ENCODE measurements at regions not wholly inside any gene's neighbourhood (a gene's known extent, or its start where the extent isn't known, plus 50 kb on each side); places are given as distances from the start of the nearest gene placed in this dataset.
"Not testable (repeated sequence)": the region's sequence is repeated elsewhere in the genome, so short reads cannot be mapped to it uniquely, and the experiment has no call there.

- DNase-seq (ENCODE audit: low read depth): no peak
Measured at GRCh38 chr5:127133071-127133470, 59.8 kb upstream of the C5orf63 start.

DNA sequence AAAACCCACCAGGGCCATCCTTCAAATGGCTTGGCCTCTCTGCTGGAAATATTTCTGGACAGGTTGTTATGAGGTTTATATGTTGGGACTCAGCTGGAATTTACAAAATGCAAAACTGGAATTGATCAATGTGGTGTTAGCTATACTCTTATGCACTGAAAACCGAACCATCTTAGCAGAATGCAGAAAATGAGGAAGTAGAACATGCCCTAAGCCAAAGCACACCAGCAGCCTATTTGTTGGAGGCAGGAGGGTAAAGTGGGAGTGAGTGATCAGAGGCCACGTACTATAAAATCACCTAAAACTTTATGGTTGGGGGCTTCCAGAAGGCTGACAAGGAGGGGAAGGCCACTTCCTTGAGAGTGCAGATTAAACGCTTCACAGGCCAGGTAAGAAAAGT lies 63.6 kb upstream of the C5orf63 start:
- DNase-seq (ENCODE audit: low read depth): no peak

- no peak for DNase-seq (ENCODE audit: low read depth)
Measured at GRCh38 chr5:127143722-127144121, 70.4 kb upstream of the C5orf63 start.

DNA sequence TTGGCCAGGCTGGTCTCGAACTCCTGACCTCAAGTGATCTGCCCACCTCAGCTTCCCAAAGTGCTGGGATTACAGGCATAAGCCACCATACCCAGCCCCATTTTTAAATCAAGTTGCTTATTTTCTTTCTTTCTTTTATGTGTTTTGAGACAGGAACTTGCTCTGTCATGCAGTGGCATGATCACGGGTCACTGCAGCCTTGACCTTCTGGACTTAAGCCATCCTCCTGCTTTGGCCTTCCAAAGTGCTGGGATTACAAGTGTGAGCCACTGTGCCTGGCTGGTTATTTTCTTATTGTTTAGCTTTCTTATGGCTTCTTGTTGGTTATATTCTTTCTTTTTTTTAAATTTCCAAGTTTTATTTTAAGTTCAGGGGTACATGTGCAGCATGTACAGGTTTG lies 79.7 kb upstream of the C5orf63 start:
- DNase-seq (ENCODE audit: low read depth): no peak

GRCh38 chr5:127153521-127153920 lies 80.2 kb upstream of the C5orf63 start:
- no peak for DNase-seq (ENCODE audit: low read depth)

- DNase-seq (ENCODE audit: low read depth): no peak
Measured at GRCh38 chr5:127163750-127164149, 90.4 kb upstream of the C5orf63 start.

DNA sequence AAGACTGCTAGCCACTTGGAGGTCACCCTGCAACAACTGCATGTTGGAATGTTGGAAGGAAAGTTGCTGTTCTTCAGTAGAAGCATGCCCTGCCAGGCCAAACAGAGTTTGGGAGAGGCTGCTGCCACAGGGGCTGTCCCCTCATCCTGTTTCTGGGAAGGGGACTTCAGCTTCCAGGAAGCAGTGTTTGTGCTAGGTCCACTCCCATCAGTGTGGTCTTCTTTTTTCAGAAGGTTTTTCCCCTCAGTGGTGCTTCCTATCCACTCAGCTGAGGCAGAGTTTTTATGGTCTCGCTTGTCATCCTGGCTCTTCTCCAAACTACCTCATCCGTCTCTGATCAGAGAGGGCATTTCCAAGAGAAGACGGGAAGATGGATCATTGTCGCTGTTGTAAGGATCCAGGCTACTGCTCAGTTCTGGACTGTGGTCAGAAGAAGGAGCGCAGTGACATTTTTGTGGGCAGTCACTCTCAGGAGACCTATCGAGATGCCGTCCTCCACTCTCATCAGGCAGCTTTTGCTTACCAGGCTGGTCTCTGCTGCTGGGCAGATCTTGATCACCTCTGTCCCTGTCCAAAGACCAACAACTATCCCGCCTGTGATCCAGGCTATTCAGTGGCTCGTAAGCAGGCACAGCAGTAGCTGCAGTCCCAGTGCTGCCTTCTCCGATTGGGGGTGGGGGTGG lies 97.8 kb upstream of the C5orf63 start:
- DNase-seq (ENCODE audit: low read depth): no peak

GRCh38 chr5:127176769-127177168 lies 103.5 kb upstream of the C5orf63 start:
- no peak for DNase-seq (ENCODE audit: low read depth)

DNA sequence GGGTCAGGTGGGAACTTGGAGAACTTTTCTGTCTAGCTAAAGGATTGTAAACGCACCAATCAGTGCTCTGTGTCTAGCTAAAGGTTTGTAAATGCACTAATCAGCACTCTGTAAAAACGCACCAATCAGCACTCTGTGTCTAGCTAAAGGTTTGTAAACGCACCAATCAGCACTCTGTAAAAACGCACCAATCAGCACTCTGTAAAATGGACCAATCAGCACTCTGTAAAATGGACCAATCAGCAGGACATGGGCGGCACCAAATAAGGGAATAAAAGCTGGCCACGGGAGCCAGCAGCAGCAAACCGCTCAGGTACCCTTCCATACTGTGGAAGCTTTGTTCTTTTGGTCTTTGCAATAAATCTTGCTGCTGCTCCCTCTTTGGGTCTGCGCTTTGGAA lies 108.0 kb upstream of the MEGF10 start:
- DNase-seq (ENCODE audit: low read depth): not testable (repeated sequence)

DNA sequence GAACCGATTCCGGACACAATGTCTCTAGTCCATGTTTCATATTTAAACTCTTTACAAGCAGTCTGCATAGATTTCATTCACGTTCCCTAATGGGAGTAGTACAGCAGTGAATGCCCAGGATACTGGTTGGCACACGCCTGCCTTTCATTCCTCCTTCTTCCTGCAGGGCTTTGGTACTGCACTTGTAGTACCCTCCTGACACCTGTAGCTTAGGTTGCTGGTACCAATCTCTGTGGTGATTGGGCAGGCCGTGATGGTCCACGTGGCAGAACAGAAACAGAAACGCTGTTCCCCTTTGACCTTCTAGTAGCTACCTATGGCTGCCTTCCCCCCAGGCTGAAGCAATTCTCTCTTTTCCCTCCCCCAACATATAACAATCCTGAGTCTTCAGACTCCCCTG lies 107.3 kb upstream of the MEGF10 start:
- DNase-seq (ENCODE audit: low read depth): no peak

- DNase-seq (ENCODE audit: low read depth): no peak
Measured at GRCh38 chr5:127184851-127185250, 105.7 kb upstream of the MEGF10 start.

GRCh38 chr5:127186657-127187056 lies 103.9 kb upstream of the MEGF10 start:
- DNase-seq (ENCODE audit: low read depth): no peak

DNA sequence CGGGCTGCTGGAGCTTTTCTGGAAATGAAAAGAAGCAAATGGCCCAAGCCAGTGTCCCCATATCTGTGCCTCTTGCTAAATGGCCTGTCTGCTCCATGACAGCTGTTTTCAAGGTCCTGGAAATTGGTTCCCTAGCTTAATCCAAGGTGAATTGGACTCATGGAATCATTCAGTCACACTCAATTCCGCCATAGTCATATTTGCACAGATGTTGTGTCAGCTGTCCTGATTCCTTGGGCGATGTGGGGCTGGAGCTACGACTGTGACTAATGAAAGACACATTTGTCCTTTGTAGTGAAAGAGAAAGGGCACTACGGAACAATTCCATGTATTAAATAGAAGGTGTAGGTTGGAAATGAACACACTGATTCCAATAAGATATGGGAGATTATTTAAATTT lies 102.9 kb upstream of the MEGF10 start:
- no peak for DNase-seq (ENCODE audit: low read depth)

- no peak for DNase-seq (ENCODE audit: low read depth)
Measured at GRCh38 chr5:127192150-127192549, 98.4 kb upstream of the MEGF10 start.

- DNase-seq (ENCODE audit: low read depth): no peak
Measured at GRCh38 chr5:127192836-127193338, 97.7 kb upstream of the MEGF10 start.

- DNase-seq (ENCODE audit: low read depth): no peak
Measured at GRCh38 chr5:127196042-127196441, 94.6 kb upstream of the MEGF10 start.

- DNase-seq (ENCODE audit: low read depth): not testable (repeated sequence)
Measured at GRCh38 chr5:127197402-127198167, 93.0 kb upstream of the MEGF10 start.

DNA sequence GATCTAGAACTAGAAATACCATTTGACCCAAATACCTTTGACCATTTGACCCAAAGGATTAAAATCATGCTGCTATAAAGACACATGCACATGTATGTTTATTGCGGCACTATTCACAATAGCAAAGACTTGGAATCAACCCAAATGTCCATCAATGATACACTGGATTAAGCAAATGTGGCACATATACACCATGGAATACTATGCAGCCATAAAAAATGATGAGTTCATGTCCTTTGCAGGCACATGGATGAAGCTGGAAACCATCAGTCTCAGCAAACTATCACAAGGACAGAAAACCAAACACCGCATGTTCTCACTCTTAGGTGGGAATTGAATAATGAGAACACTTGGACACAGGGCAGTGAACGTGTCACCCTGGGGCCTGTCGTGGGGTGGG lies 87.9 kb upstream of the MEGF10 start:
- not testable (repeated sequence) for DNase-seq (ENCODE audit: low read depth)

DNA sequence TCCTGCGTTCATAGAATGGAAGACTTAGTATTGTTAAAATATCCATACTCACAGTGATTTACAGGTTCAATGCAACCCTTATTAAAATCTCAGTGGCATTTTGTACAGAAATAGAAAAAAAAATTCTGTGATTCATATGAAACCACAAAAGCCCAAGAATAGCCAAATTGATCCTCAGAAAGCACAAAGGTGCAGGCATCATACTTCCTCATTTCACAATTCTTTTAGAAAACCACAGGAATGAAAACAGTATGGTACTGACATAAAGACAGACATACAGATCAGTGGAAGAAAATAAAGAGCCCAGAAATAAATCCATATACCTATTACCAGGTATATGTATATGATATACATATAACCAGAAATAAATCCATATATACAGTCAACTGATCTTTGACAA lies 86.8 kb upstream of the MEGF10 start:
- no peak for DNase-seq (ENCODE audit: low read depth)

- DNase-seq (ENCODE audit: low read depth): no peak
Measured at GRCh38 chr5:127205147-127205546, 85.4 kb upstream of the MEGF10 start.

- DNase-seq (ENCODE audit: low read depth): no peak
Measured at GRCh38 chr5:127206320-127207113, 84.1 kb upstream of the MEGF10 start.

DNA sequence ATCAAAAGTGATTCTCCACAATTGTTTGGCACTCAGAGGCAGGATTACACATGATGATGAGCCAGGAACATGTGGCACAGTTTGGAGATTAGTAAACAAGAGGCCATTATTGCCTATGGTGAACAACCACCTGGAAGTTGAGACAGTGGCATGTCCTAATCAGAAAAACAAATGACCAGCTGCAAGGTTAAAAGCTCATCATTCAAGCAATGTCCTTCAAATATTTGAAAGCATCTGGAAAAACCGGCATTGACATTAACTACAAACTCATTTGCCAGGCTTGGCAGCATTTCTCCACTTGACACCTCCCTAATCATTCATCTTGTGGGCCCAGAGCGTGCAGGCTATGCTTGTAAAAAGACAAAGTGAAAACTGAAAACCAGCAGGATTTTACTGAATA lies 80.6 kb upstream of the MEGF10 start:
- no peak for DNase-seq (ENCODE audit: low read depth)

GRCh38 chr5:127213231-127213630 lies 77.4 kb upstream of the MEGF10 start:
- DNase-seq (ENCODE audit: low read depth): no peak
